HepG2 (cell line): ENCODE measurements at regions not wholly inside any gene's neighbourhood (a gene's known extent, or its start where the extent isn't known, plus 50 kb on each side); places are given as distances from the start of the nearest gene placed in this dataset.

ENCODE experiments used
- AHR ChIP-seq: IDR thresholded peaks from 2 replicates; pipeline ENCODE4 v1.6.1; 2018; ENCODE audit warnings: missing genetic modification reagents, missing compliant biosample characterization
- EEA1 ChIP-seq: sonication (generic); formaldehyde crosslinking; IDR thresholded peaks from 2 replicates; pipeline ENCODE4 v1.5.1; 2020; ENCODE audit warnings: mild to moderate bottlenecking, missing genetic modification reagents, borderline replicate concordance
- FOXO4 ChIP-seq: sonication (generic); formaldehyde crosslinking; conservative IDR thresholded peaks from 2 replicates; pipeline ENCODE4 v1.8.1; 2023; ENCODE audit warnings: missing genetic modification reagents
- POLR2AphosphoS2 ChIP-seq: IDR thresholded peaks from 2 replicates; pipeline ENCODE4 v1.6.1; 2011; ENCODE audit warnings: low read depth, low read length, improper control_type of control experiment
- RNF2 ChIP-seq: fragments of 450-650 bp; conservative IDR thresholded peaks from 2 replicates; pipeline ENCODE4 v1.6.1; 2016; ENCODE audit warnings: low read depth
- RNF219 ChIP-seq: sonication (generic); formaldehyde crosslinking; IDR thresholded peaks from 2 replicates; pipeline ENCODE4 v1.5.0; 2020; ENCODE audit warnings: mild to moderate bottlenecking, missing genetic modification reagents
- SMAD1 ChIP-seq: sonication (generic); formaldehyde crosslinking; IDR thresholded peaks from 2 replicates; pipeline ENCODE4 v1.4.0; 2020; ENCODE audit warnings: missing genetic modification reagents, low read depth, mild to moderate bottlenecking, borderline replicate concordance
- ZFX ChIP-seq: sonication (generic); formaldehyde crosslinking; IDR thresholded peaks from 2 replicates; pipeline ENCODE4 v1.4.0; 2020; ENCODE audit warnings: mild to moderate bottlenecking, low read depth, missing genetic modification reagents, moderate library complexity
- ZNF512B ChIP-seq: sonication (generic); formaldehyde crosslinking; IDR thresholded peaks from 2 replicates; pipeline ENCODE4 v1.5.1; 2020; ENCODE audit warnings: missing genetic modification reagents, mild to moderate bottlenecking, borderline replicate concordance

GRCh38 chr2:149781263-149781808 is 193.8 kb upstream of the MMADHC start (continued):
- TF ChIP-seq RNF219 (CRISPR knock-in tag) (no peak), RNF2 (no peak), FOXO4 (CRISPR knock-in tag) (no peak), AHR (CRISPR knock-in tag) (no peak), ZNF512B (CRISPR knock-in tag) (no peak), POLR2AphosphoS2 (no peak), SMAD1 (CRISPR knock-in tag) (no peak), ZFX (no peak), EEA1 (CRISPR knock-in tag) (no peak)
- TF ChIP-seq, all 625 proteins: peak for 0
